ENCODE measurements at regions not wholly inside any gene's neighbourhood (a gene's known extent, or its start where the extent isn't known, plus 50 kb on each side); places are given as distances from the start of the nearest gene placed in this dataset.

DNA sequence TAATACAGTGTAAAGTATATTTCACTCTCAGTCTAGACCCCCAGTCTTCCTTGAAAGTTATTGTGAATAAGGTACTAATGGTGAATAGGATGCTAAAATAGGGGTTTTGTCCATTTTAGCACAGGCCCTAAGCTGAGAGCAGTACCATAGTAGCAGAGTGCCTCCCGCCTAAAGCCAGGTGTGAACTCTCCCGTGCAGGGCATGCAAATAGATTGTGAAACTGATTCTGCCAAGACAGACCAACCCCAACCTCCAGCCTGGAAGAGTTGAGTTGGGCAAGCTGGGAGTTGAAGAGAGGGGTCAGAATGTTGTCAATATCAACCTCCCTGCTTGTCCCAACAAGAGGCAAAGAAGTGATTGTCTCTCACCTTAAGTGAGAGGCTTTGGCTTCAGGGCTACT, 97.4 kb upstream of the CYRIA start:
- Histone ChIP-seq H3K4me2 (ENCODE audit: low read length) (no peak overlapping the region), H3K9me3 (ENCODE audit: control insufficient read depth in 1 of 2, insufficient read depth in 1 of 2, low read depth in 1 of 2, low read length in 2 of 2) (no peaks in the 10 kb centered on the region), H3K9me2 (ENCODE audit: insufficient read depth) (no peaks in the 10 kb centered on the region), H4K20me1 (ENCODE audit: insufficient read depth) (no peaks in the 10 kb centered on the region), H3K4me3 (replicated peaks in 1 of 2; ENCODE audit: low read depth in 1 of 2, low read length in 2 of 2) (no peak overlapping the region), H3K79me2 (ENCODE audit: insufficient read depth, low read length) (no peaks in the 10 kb centered on the region), H3K36me3 (ENCODE audit: control insufficient read depth in 1 of 2, insufficient read depth in 2 of 2, low read length in 2 of 2) (no peaks in the 10 kb centered on the region), H3K4me1 (ENCODE audit: control insufficient read depth in 1 of 2, insufficient read depth in 2 of 2, low read length in 2 of 2) (no peaks in the 10 kb centered on the region), H2AFZ (ENCODE audit: low read depth, low read length, poor library complexity, severe bottlenecking) (no peak overlapping the region), H3K27me3 (ENCODE audit: insufficient read depth, low read length) (peaks cover 17% of the 10 kb centered on the region), H3K9ac (ENCODE audit: low read length) (no peak overlapping the region), H3K27ac (ENCODE audit: low read depth, low read length) (no peak overlapping the region)
- no peak for TF ChIP-seq SP1 (IDR thresholded peaks at IDR 0.05; ENCODE audit: low read depth)
- no peak for TF ChIP-seq ZFX (IDR thresholded peaks at IDR 0.05)
- TF ChIP-seq EZH2phosphoT487 (IDR thresholded peaks at IDR 0.05; ENCODE audit: borderline replicate concordance), result no peak
- TF ChIP-seq RAD21 (IDR thresholded peaks at IDR 0.05; ENCODE audit: low read depth), result no peak
- TF ChIP-seq REST (IDR thresholded peaks at IDR 0.05; ENCODE audit: low read depth), result no peak
- TF ChIP-seq, protein P1, sequence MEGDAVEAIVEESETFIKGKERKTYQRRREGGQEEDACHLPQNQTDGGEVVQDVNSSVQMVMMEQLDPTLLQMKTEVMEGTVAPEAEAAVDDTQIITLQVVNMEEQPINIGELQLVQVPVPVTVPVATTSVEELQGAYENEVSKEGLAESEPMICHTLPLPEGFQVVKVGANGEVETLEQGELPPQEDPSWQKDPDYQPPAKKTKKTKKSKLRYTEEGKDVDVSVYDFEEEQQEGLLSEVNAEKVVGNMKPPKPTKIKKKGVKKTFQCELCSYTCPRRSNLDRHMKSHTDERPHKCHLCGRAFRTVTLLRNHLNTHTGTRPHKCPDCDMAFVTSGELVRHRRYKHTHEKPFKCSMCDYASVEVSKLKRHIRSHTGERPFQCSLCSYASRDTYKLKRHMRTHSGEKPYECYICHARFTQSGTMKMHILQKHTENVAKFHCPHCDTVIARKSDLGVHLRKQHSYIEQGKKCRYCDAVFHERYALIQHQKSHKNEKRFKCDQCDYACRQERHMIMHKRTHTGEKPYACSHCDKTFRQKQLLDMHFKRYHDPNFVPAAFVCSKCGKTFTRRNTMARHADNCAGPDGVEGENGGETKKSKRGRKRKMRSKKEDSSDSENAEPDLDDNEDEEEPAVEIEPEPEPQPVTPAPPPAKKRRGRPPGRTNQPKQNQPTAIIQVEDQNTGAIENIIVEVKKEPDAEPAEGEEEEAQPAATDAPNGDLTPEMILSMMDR (IDR thresholded peaks at IDR 0.05 in 2 of 3, conservative IDR thresholded peaks at IDR 0.05 in 1 of 3; ENCODE audit: borderline replicate concordance in 1 of 3, insufficient read depth in 1 of 3, low read depth in 2 of 3, low read length in 2 of 3), result no peak
- TF ChIP-seq CBX3 (IDR thresholded peaks at IDR 0.05; ENCODE audit: low read depth), result no peak
- TF ChIP-seq POLR2A (IDR thresholded peaks at IDR 0.05; ENCODE audit: borderline replicate concordance, extremely low read depth, insufficient read depth, insufficient read length), result no peak
- no peak for TF ChIP-seq ATF3 (IDR thresholded peaks at IDR 0.05)
- no peak for TF ChIP-seq YY1 (IDR thresholded peaks at IDR 0.05; ENCODE audit: extremely low read depth, insufficient replicate concordance, low read depth, low read length)
- no peak for TF ChIP-seq CEBPB (IDR thresholded peaks at IDR 0.05; ENCODE audit: low read depth)
- no peak for TF ChIP-seq POLR2AphosphoS5 (IDR thresholded peaks at IDR 0.05; ENCODE audit: low read depth, low read length)
- no peak for TF ChIP-seq SRF (IDR thresholded peaks at IDR 0.05; ENCODE audit: low read depth)
- no peak for TF ChIP-seq ZNF274 (IDR thresholded peaks at IDR 0.05; ENCODE audit: low read depth, low read length)
- TF ChIP-seq EGR1 (IDR thresholded peaks at IDR 0.05; ENCODE audit: low read depth), result no peak
- no peak for TF ChIP-seq TCF7L2 (IDR thresholded peaks at IDR 0.05; ENCODE audit: borderline replicate concordance, extremely low read depth, insufficient read depth, insufficient read length)
- TF ChIP-seq ELF1 (IDR thresholded peaks at IDR 0.05; ENCODE audit: borderline replicate concordance, low read depth), result no peak
- no peak for TF ChIP-seq EZH2 (IDR thresholded peaks at IDR 0.05)
- TF ChIP-seq, protein P2, sequence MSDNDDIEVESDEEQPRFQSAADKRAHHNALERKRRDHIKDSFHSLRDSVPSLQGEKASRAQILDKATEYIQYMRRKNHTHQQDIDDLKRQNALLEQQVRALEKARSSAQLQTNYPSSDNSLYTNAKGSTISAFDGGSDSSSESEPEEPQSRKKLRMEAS (IDR thresholded peaks at IDR 0.05), result no peak
- no peak for DNase-seq (ENCODE audit: low read depth, low spot score)
- ChIA-PET POLR2A (no interaction called here), RAD21 (ENCODE audit: low non-redundant PET in 1 of 2, low total read pairs in 2 of 2, uncharacterized antibody in 2 of 2, unreplicated experiment in 2 of 2) (no interaction called here), CTCF (no interaction called here)
- intact Hi-C loops (cut with micrococcal nuclease), result loop anchor here (10.0 kb wide), 1 partner anchor 828 kb away; no protein-coding TSS in a partner anchor
- no peak for ATAC-seq
- no TSS peak for BruUV-seq (replicated peaks)

Data from HCT116 (cell line).